GM12891 (cell line): ENCODE measurements at regions not wholly inside any gene's neighbourhood (a gene's known extent, or its start where the extent isn't known, plus 50 kb on each side); places are given as distances from the start of the nearest gene placed in this dataset.

Experiments used
- DNase-seq: peaks from one replicate; pipeline ENCODE4 v3.0.0; 2011; ENCODE audit warnings: low spot score; ENCODE audit not compliant: insufficient read length
- FAIRE-seq: peaks from 2 replicates; lab custom pipeline; 2011; peaks lifted over from hg19 to GRCh38; lab: Jason Lieb, UNC
- PAX5 ChIP-seq: IDR thresholded peaks from 2 replicates; pipeline ENCODE4 v1.6.1; 2011; ENCODE audit warnings: low read length, moderate library complexity, mild to moderate bottlenecking; ENCODE audit not compliant: insufficient read depth, severe bottlenecking
- POLR2A ChIP-seq: IDR thresholded peaks from 2 replicates; pipeline ENCODE4 v1.6.1; 2011; ENCODE audit warnings: low read depth, low read length, control low read depth
- POLR2AphosphoS5 ChIP-seq: IDR thresholded peaks from 2 replicates; pipeline ENCODE4 v1.6.1; 2011; ENCODE audit warnings: low read depth, low read length, control low read depth
- POU2F2 ChIP-seq: IDR thresholded peaks from 2 replicates; pipeline ENCODE4 v1.6.1; 2011; ENCODE audit warnings: low read depth, mild to moderate bottlenecking, control low read depth, low read length, moderate library complexity
- SPI1 ChIP-seq: IDR thresholded peaks from 2 replicates; pipeline ENCODE4 v1.6.1; 2011; ENCODE audit warnings: low read depth, low read length, control low read depth
- TAF1 ChIP-seq: IDR thresholded peaks from 2 replicates; pipeline ENCODE4 v1.6.1; 2011; ENCODE audit warnings: low read depth, low read length, control low read depth

DNA sequence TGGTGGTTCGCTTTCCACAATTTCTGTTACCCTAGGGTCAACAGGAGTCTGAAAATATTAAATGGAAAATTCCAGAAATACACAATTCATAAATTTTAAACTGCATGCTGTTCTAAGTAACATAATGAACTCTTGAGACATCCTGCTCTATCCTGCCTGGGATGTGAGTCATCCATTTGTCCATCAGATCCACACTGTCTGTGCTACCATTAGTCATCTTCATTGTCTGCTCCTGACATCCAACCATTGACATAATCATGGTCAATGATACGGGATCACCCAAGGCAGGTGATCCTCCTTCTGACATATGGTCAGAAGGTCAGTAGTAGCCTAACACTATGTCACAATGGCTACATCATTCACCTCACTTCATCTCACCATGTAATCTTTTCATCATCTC is 276.7 kb upstream of the KIF2A start:
- no peak for TF ChIP-seq POLR2AphosphoS5
- no peak for TF ChIP-seq TAF1
- TF ChIP-seq POLR2A, result no peak
- no peak for TF ChIP-seq POU2F2
- no peak for TF ChIP-seq SPI1
- no peak for TF ChIP-seq PAX5
- DNase-seq, result no peak
- FAIRE-seq, result peak; percentile 9

DNA sequence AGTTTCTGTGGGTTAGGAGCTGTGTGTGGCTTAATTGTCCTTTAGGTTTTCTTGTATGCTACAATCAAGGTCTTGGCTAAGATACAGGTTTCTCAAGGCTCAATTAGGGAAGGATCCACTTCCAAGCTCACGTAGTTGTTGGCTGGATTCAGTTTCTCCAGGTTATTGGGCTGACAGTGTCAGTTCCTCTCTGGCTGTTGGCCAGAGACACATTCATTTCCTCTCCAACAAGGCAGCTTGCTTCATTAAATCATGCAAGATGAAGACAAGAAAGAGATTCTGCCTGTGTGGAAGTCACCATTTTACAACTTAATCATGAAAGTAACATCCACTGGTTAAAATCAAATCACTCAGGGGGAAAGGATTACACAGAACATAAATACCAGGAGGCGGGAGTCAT is 275.7 kb upstream of the KIF2A start:
- DNase-seq (no peak), FAIRE-seq (no peak)
- no peak for TF ChIP-seq SPI1

DNA sequence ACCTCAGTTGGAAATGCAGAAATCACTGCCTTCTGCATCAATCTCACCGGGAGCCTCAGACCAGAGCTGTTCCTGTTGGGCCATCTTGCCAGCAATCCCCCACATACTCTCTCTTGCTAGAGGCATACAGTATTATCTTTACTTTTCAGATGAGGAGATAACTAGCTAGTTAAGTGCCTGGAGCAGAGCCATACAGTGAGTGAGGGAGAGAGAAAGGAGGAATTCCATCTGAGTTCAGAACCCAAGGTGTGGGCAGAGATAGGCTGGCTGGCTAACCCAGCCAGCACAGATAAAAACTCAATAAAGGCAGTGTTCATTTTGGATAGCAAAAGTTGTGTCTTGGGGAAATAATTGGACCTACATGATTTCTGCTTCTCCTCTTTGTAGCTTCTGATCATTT is 268.0 kb upstream of the KIF2A start:
- TF ChIP-seq SPI1, result no peak
- TF ChIP-seq POLR2A, result no peak
- TF ChIP-seq PAX5, result no peak
- no peak for TF ChIP-seq POU2F2
- no peak for TF ChIP-seq POLR2AphosphoS5
- TF ChIP-seq TAF1, result no peak
- no peak for FAIRE-seq
- DNase-seq, result no peak

GRCh38 chr5:62041156-62041756 is 264.8 kb upstream of the KIF2A start:
- FAIRE-seq (no peak), DNase-seq (no peak)
- TF ChIP-seq TAF1, result no peak
- TF ChIP-seq POLR2AphosphoS5, result no peak
- no peak for TF ChIP-seq SPI1
- TF ChIP-seq PAX5, result no peak
- TF ChIP-seq POU2F2, result no peak
- no peak for TF ChIP-seq POLR2A

- TF ChIP-seq TAF1, result no peak
- TF ChIP-seq SPI1, result no peak
- no peak for TF ChIP-seq POU2F2
- TF ChIP-seq POLR2A, result no peak
- FAIRE-seq, result no peak
- no peak for DNase-seq
Observed at GRCh38 chr5:62042007-62042406, 264.0 kb upstream of the KIF2A start.

DNA sequence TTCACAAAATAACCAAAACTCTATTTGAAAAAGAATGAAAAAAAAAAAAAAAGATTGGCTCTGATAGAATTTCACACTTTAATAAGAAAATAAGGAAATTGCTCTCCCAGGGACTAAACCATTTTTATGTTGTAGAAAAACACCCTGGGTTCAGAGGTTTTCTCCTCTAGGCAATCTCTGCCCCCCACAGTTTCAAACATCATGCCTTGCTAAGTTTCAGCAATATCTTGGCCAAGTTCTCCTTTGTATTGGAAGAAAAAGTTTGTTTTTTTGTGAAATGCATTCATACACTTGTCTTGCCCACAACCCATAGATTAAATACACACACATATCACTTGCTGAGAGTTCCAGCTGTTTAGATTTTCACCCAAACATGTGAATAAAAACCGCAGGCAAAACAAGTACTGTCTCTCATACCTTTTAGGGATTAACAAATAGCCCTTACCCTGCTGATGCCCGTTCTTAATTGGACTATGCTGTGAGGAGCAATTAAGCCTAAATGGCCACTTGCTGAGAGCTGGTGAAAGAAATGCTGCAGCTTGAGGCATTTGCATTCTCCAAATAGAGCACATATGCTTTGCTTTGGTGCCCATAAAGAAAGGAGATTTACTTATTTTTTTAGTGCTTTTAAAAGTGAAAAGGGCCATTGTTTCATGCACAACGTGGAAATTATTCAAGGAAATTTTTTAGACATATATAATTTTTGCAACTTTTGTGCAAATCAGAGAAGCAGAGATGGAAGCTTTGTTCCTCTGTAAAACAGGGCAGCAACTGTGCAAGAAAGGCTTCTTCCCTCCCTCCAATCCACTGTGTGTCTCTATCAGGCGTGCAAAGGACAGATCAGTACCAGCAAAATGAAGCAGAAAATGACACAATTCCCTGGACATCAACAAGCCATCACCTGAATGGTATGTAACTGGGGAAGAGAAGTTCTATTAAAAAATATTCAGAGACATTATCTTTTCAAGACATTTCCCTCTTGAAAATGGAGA is 262.4 kb upstream of the KIF2A start:
- no peak for TF ChIP-seq SPI1
- TF ChIP-seq POU2F2, result no peak
- no peak for TF ChIP-seq POLR2AphosphoS5
- TF ChIP-seq POLR2A, result no peak
- TF ChIP-seq TAF1, result no peak
- TF ChIP-seq PAX5, result no peak
- DNase-seq, result no peak
- FAIRE-seq, result no peak

DNA sequence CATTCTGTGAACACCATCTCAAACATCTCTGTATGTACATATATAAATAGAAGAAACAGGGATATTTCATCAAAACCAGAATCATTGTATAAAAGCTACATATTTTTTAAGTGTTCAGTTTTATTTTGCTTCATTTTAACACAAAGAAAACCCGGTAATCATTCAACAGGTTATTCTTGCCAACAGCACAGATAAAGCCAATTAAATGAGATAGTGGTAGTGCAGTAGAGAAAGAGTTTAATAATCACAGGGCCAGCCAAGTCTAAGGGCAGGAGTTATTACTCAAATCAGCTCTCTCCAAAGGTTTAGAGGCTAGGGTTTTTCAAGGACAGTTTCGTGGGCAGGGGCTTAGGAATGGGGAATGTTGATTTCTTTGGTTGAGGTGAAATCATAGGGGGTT is 261.0 kb upstream of the KIF2A start:
- no peak for DNase-seq
- TF ChIP-seq POLR2A (no peak), POU2F2 (no peak), POLR2AphosphoS5 (no peak), SPI1 (no peak), TAF1 (no peak), PAX5 (no peak)
- FAIRE-seq, result no peak

DNA sequence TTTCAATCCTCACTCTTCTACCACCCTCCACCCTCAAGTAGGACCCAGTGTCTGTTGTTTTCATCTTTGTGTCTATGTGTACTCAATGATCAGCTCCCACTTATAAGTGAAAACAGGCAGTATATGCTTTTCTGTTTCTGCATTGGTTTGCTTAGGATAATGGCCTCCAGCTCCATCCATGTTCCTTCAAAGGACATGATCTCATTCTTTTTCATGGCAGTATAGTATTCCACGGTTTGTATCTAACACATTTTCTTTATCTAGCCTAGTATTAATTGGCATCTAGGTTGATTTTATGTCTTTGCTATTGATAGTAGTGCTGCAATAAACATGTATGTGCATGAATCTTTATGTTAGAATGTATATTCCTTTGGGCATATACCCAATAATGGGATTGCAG is 259.8 kb upstream of the KIF2A start:
- no peak for TF ChIP-seq POU2F2
- TF ChIP-seq PAX5, result no peak
- DNase-seq (no peak), FAIRE-seq (no peak)

- TF ChIP-seq TAF1 (no peak), POU2F2 (no peak), POLR2A (no peak), SPI1 (no peak), PAX5 (no peak), POLR2AphosphoS5 (no peak)
- FAIRE-seq (no peak), DNase-seq (no peak)
Observed at GRCh38 chr5:62051747-62052146, 254.3 kb upstream of the KIF2A start.

DNA sequence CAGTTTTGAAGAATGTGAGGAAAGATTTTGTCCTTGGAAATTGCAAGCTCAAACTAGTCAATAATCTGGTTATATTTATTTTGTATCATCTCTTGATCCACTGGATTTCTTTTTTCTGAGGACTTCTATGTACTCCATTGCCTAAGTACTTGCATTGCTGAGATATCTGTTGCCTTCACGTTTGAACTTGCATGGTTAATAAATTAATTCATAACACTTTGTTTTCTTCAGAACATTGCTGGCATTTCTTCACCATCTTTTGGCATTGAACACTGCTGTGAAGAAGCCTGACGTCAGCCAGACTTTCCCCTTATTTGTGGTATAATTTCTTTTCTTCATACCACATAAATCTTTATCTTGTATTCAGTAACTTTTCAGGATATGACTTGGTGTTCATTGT is 246.0 kb upstream of the KIF2A start:
- FAIRE-seq (no peak), DNase-seq (no peak)
- TF ChIP-seq POU2F2 (no peak), PAX5 (no peak), POLR2AphosphoS5 (no peak), TAF1 (no peak), SPI1 (no peak)
